NCI-H1694 (cell line): ENCODE measurements at regions not wholly inside any gene's neighbourhood (a gene's known extent, or its start where the extent isn't known, plus 50 kb on each side); places are given as distances from the start of the nearest gene placed in this dataset.
"Not testable (repeated sequence)": the region's sequence is repeated elsewhere in the genome, so short reads cannot be mapped to it uniquely, and the experiment has no call there.

Experiments used
- DNase-seq: peaks from one replicate; lab custom pipeline; 2025; lab: John Stamatoyannopoulos, UW

GRCh38 chrX:65610481-65610880, 57.0 kb upstream of the MSN start:
- DNase-seq = no peak

GRCh38 chrX:65610040-65610439, 57.4 kb upstream of the MSN start:
- DNase-seq = no peak

- no peak for DNase-seq
Measured at GRCh38 chrX:65609237-65609636, 58.2 kb upstream of the MSN start.

DNA sequence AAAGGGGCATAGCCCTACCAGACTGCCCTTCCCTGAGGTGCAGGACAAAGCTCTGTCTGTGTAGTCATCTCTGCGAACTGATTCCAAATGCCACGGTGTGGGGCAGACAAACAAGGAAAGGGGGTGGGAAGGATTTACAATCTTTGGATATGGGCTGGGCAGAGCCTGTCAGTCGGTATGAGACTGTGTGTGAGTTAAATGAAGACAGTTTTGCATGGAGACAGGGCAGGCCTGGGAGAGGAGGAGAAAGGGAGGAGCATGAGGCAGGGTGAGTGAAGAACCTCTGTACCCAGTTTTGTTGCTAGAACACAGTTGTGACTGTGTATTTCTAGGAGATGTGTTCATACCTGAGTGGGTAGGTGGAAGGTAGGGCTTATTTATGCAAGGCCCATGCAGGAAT, 59.4 kb upstream of the MSN start:
- no peak for DNase-seq

GRCh38 chrX:65607070-65607742, 60.2 kb upstream of the MSN start:
- DNase-seq = no peak

DNA sequence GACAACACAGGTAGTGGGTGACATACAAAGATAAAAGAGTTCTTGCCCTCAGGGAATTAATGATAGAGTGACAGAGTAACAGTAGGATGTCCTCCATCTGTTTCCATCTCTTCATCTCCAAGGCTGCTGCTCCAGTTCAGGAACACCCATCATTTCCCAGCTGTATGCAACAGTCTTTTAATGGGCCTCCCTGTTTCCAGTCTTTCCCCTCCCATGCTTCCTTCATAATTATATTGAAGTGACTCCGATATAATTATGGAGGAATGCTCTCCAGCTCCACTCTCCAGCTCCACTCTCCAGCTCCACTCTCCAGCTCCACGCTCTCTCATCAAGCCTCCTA, 65.3 kb upstream of the MSN start:
- no peak for DNase-seq

GRCh38 chrX:65601530-65602220, 65.8 kb upstream of the MSN start:
- DNase-seq = no peak

DNA sequence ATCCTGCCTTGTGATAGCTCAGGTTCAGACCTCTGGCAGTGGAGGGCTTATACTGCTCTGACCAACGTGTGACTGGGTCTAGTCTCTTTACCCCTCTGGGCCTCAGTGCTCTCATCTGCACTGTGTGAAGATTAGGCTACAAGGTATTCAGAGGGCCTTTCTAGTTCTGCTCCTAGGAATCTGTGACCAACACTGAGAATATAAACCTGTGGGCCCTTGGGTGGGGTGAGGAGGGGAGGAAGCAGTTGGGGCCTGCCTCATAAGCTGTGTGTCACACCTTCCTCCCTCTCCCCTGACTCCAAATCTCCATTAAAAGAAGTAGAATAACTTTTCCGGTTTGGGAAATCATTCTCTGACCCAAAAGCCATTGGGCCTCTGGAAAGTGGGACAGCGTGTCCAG, 66.3 kb upstream of the MSN start:
- no peak for DNase-seq

- no peak for DNase-seq
Measured at GRCh38 chrX:65600106-65600505, 65.5 kb upstream of the LAS1L start.

GRCh38 chrX:65598559-65599147, 64.1 kb upstream of the LAS1L start:
- DNase-seq = no peak

- DNase-seq = no peak
Measured at GRCh38 chrX:65596270-65597034, 61.9 kb upstream of the LAS1L start.

GRCh38 chrX:65595460-65595876, 60.9 kb upstream of the LAS1L start:
- peak; percentile 92 for DNase-seq

DNA sequence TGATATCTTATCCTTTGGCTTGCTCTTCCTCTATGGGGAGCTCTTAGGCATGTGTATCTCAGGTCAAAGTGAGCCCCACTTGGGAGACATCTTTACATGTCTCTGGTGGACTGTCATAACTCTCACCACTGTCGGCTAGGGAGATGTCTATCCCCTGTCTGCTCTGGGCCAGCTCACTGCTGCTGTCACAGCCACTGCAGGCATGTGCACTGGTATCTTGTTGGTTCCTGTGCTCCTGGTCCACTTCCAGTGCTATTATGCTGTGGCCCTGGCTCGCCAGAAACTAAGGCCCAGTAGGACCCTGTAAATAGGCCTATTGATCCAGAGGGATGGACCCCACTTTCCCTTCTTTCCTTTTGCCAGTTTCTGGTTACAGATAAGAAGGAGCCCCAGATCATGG, 56.6 kb upstream of the LAS1L start:
- no peak for DNase-seq

DNA sequence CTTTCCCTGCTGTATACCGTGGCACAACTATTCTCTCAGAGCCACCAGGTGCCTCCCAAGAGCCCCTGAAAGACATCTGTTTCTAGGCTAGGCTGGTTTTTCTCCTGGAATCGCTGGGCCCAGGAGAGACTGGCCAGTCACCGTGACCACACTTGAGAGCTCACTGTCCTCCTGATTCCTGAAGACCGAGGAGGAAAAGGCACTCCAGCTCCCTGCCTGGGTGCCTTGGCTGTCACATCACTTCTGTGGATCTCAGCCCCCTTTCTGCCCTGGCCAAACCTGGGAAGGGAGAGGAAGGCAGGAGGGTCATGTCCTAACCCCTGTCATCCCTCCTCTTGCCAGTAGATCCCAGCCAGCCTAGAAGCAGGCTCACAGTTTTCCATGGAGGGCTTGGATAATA, 54.7 kb upstream of the LAS1L start:
- no peak for DNase-seq

DNA sequence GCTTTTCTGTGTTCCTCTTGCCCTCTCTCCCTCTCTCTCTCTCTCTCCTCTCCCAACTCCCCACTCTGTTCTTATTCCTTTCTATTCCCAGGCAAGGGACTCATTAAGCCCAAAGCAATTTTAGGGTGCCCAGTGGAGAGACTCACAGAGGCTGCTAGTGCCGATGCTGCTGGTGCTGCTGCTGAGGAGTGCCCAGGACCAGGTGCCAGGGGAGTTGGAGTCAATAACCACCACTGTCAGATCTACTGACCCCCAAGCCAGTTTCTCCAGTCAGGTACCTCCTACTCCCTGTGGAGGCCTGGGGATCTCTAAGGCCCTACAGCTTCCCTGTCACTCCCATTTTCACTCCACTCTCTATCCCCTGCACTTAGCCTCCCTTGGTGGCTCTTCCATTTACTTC, 54.2 kb upstream of the LAS1L start:
- no peak for DNase-seq

DNA sequence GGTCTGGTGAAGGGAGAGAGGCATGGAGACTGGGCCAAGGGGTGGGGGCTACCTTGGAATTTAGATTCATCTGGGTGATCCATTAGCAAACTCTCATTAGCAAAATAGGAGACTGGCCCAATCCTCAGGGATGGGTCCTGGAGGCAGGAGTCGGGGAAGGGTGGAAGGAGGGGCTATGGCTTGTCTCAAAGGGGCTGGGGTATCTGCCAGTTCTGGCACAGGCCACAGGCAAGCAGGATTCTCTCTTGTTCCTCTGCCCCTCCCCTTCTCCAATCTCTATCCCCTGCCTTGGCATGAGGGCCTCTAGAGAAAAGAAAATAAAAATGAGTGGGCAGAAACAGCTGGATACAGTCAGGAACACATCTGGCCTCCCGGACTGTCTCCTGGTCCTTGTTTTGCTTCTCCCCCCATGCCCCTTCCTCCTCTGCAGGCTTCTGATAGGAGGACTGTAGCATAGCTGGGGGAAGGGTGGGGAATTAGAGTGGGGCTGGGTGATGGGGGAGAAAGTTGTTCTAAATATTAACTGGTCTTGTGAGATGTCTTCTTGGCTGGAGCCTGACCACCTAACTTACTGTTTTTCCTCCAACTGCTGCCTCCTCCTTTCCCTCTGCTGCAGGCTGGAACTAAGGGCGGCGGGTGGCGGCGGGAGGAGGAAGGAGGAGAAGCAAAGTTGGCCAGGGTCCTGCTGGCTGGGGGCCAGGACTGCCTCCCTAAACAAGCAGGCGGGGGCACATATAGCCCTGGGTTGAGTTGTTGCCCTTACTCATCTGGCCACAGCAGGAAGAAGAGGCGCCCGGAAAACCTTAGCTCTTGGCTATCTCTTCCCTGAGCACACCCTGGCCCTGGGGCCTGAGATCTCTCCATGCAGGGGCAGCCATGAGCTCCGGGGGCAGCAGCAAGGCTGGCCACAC, 53.3 kb upstream of the LAS1L start:
- no peak for DNase-seq

- no peak for DNase-seq
Measured at GRCh38 chrX:65586491-65586890, 51.9 kb upstream of the LAS1L start.

DNA sequence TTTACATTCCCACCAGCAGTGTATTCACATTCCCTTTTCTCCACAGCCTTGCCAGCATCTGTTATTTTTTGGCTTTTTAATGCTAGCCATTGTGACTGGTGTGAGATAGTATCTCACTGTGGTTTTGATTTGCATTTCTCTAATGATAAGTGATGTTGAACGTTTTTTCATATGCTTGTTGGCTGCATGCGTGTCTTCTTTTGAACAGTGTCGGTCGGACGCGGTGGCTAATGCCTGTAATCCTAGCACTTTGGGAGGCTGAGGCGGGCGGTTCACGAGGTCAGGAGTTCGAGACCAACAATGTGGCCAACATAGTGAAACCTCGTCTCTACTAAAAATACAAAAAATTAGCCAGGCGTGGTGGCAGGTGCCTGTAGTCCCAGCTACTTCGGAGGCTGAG, 50.6 kb upstream of the LAS1L start:
- not testable (repeated sequence) for DNase-seq
